Stimulated activated CD8-positive, alpha-beta memory T cell treated with anti-CD3 and anti-CD28 coated beads, Interleukin-7, amount 100 ng/mL, for 4 hours (primary cell): ENCODE measurements at regions not wholly inside any gene's neighbourhood (a gene's known extent, or its start where the extent isn't known, plus 50 kb on each side); places are given as distances from the start of the nearest gene placed in this dataset.
"Not testable (repeated sequence)": the region's sequence is repeated elsewhere in the genome, so short reads cannot be mapped to it uniquely, and the experiment has no call there.

ENCODE experiments used
- DNase-seq, 2 donors: peaks; one replicate each; pipeline ENCODE4 v3.0.0-alpha.2; 2020; ENCODE audit warnings: low read depth in 2 of 2

DNA sequence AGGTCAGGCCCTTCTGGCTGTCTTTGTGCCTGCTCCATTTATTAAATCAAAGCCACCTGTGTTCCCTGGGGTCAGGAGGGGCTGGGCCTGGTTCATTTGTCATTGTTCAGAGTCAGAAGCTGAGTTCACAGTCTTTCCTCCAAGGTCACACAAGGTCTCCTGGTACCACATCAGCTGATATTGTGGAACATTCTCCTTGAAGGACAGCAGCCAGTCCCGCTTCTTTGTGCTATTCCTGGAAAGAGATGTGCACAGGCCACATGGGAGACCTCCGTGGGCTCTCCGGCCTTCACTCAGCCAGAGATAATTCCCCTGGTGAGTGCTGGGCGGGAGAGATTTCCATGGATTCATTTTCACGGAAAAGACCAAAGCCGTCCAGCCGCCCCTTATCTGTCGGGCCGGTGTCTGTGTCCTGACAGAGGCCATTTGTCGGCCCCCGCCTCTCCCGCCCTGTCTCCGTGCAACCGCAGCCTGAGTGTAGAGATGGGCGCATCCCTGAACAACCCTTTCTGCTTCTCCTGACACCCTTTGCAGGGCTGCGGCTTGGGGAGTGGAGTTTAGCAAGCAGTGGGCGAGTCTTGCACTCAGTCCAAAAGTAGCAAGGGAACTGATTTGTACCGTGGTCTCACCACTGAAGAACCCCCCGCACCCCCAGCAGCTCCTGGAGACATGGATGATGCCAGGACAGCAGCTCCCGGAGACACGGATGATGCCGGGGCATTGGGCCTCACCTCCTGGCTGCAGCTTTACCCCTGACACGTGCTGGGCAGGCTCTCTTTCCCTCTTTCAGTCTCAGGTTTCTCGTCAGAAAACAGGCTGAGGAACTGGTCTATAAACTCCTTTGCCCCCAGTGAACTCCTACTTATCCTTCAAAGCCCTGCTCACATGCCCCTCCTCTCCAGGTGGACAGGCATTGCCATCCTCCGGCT lies 198.4 kb downstream of the LAT start:
- not testable (repeated sequence) for DNase-seq

DNA sequence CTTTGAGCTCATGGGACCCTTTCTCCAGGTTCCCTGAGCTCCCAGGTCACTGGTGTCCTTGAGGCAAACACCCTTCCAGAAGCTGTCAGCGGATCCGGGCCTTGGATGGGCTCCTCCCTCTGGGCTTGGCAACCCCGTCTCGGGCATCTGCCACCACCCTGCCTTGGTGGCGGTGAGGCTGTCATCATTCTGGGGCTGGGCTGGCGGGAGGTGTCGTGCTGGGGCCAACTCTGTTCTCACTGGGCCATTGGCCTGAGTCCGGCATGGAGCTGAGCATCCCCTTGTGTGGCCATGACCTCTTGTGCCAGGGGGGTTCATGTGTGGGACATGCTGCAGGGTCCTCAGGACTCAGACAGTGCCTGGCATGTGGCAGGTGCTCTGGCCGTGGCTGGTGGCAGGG lies 197.6 kb downstream of the LAT start:
- no peak for DNase-seq

DNA sequence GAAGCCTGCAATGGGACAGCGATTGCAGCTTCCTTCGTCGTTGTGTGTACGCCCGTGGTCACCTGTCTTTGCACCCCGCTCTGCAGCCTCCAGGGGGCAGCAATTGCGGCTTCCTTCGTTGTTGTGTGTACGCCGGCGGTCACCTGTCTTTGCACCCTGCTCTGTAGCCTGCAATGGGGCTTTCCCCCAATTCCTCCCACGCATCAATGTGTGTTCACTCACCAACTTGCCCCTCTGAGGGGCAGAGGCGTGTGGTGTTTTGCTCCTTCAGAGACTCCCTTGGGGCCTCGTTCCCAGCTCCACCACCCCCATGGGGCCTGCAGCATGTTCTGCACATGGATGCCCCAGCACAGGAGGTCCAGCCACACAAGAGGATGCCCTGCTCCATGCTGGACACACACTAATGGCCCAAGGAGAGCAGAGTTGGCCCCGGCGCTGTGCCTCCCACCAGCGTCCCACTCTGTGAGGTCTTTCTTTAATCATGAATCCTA lies 197.1 kb downstream of the LAT start:
- DNase-seq = not testable (repeated sequence)

- DNase-seq = not testable (repeated sequence)
Measured at GRCh38 chr16:29181254-29181780, 196.5 kb downstream of the LAT start.

DNA sequence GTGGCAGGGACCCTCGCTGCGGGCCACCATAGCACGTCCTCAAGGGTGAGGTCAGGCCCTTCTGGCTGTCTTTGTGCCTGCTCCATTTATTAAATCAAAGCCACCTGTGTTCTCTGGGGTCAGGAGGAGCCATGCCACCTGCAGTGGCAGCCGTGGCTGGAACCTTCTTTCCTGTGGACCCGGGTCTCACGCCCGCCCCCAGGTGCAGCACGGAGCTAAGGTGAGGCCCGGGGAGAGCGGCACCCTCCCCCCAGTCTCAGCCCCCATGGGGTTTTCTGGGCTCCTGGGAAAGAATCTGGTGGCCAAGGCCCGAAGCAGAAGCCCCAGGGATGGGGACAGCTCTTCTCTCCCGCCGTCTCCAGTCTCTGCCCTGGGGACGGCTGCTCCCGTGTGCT lies 195.4 kb downstream of the LAT start:
- not testable (repeated sequence) for DNase-seq

GRCh38 chr16:29179401-29180205 lies 194.8 kb downstream of the LAT start:
- not testable (repeated sequence) for DNase-seq

DNA sequence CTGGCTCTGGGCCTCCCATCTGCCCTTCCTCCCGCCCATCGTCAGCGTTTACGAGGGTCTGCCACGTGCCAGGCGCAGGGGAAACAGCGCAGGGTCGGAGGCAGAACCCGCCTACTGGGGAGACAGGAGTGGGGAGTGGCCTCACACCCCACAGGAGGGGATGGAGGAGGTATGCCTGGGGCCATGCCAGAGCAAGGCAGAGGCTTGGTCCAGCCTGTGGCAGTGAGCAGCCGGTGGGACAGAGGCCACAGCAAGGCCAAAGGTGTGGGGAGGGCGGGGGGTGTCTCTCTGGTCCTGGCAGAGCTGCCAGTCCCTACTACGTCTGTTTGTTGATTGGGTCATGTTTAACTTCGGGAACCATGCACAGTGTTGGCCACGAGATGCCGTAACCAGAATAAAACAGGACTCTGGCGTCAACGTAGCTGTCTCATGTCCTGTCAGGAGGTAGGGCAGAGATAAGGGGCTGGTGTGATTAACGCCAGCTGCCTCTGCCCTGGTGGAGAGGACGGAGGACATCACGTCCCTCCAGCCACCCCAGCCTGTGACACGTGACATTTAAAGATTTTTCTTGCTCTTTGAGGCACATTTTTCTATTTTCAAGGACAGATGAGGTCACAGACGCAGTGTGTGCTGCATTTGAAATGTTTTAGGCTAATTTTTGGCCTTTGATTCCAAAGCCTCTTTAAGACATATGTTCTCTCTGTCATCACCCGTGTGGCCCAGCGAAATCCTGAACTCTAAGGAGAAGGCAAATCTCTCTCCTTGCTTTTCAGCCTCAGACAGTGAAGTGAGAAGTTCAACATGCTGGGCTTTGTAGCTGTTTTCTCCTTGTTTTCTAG lies 193.3 kb downstream of the LAT start:
- not testable (repeated sequence) for DNase-seq

GRCh38 chr16:29177203-29177887 lies 192.5 kb downstream of the LAT start:
- not testable (repeated sequence) for DNase-seq

DNA sequence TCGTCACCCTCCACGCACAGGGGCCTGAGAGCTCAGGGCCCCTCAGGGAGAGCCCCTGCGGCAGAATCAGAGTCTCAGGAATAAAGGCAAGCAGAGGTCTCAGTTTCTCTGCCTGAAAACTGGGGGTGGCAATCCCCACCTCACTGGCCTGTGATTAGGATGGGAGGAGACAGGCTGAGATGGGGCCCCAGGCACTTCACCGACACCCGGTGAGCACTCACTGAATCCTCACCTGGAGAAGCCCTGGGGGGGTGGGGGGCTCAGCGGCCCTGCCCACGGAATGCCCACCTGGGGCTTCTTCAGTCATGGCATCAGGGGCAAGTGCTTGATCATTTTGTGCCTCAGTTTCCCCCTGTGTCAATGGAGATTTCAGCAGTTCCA lies 192.0 kb downstream of the LAT start:
- DNase-seq = not testable (repeated sequence)

DNA sequence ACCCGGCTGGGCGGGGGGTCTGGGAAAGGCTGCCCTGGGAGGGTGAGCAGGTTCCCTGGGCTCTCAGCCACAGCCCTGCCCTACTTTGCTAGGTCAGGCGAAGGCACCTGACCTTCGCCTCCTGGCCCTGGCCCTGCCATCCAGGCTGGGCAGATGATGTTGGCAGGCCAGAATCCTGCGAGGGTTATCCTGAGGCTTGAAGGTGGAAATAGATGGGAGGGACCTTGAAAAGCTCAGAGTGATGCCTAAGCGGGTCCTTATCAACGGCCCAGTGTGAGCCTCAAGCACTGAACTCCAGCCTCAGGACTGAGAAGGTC lies 191.3 kb downstream of the LAT start:
- not testable (repeated sequence) for DNase-seq

DNA sequence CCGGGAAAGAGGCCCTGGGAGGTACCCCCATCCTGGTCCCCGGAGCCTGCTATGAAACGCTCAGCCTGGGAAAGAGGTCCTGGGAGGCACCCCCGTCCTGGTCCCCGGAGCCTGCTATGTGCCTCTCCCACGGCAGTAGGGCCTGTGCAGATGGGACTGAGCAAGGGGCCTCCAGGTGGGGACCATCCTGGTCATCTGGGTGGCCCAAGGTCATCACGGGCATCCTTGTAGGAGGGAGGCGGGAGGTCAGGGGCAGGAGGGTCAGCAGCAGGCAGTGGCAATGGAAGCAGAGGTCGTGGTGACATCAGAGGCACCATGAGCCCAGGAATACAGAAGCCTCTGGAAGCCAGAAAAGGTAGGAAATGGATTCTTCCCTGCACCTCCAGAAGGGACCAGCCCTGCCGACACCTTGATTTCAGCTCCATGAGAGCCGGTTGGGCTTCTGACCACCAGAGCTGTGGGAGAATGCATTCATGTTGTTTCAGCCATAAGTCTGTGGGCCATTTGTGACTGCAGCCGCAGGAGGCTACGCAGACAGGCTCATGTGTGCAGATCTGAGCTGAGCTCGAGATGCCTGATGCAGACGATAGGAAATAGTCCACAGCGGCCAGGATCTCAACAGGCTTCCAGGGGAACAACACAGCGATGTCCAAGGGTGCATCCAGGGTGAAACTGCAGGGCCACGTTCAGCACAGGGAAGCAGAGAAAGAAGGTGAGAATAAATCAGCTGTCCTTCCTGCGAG lies 190.7 kb downstream of the LAT start:
- not testable (repeated sequence) for DNase-seq

GRCh38 chr16:29173371-29174305 lies 188.8 kb downstream of the LAT start:
- DNase-seq = not testable (repeated sequence)

DNA sequence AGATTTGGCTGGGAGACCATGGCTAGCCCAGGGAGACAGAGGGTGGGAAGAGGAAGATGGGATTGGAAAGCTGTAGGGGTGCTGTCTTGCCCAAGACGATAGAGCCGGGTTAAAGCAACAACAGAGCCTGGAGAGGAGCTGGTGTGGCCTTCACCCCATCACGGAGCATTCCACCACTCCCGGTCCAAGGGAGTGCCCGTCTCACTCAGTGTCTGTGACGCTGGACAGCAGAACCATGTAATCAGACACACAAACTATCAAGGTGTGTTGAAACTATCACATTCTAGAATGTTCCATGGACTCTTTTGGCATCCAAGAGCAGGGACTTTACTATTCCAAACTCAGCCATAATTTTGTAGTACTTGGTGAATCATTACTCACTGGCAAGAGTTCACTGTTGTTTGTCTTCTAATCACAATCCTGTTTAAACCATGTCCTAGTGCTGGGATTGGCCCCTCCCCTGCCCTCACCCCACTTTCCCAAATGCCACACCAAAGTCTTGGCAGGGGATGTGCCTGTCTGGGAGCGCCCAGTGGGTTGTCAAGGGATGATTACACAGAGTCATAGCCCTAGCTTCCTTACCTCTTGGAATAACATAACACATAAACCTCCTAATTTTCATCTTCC lies 187.4 kb downstream of the LAT start:
- not testable (repeated sequence) for DNase-seq

DNA sequence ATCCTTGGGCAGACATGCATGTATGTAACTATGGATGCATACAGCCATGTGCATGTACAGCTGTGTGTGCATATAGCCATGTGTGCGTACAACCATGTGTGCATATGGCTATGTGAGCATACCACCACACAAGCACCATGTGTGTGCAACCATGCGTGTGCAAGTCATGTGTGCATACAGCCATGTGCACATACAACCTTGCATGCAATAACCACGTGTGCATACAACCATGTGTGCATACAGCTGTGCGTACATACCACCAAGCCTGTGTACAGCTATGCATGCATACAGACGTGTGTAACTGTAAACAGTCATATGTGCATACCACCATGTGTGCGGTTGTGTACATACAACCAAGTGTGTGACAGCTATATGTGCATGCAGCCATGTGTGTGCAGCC lies 186.4 kb downstream of the LAT start:
- not testable (repeated sequence) for DNase-seq

- DNase-seq = not testable (repeated sequence)
Measured at GRCh38 chr16:29170393-29171119, 185.7 kb downstream of the LAT start.

DNA sequence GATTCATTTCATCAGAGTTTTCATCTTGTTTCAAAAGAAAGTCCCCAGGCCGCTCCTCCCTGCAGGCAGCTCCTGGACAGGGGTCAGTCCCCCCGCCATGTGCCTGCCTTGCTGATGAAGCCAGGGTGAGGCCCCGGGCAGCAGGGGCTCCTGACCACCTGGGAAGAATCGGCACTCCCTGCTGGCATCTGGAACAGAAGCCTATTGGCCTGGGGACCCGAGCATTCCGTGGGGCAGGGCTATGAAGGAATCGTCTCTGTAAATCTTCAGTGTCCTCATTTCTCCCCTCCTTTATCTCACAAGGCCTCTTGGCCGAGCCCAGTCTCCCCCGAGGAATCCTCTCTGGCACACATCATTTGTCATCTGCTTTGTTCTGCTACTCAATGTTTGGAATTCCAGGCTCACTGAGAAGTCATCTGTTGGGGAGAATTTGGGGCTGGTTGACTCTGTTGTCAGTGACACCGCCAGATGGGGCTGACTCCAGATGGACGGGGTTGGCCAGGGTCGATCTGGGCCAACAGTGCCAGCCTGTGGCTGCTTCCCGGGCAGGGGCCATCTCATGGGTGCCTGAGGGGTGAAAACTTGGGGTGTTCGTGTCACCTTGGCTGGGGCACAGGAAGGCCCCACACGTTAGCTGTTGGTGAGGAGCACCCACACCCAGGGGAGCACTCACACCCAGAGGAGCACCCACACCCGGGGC lies 184.6 kb downstream of the LAT start:
- not testable (repeated sequence) for DNase-seq
